ENCODE measurements at regions not wholly inside any gene's neighbourhood (a gene's known extent, or its start where the extent isn't known, plus 50 kb on each side); places are given as distances from the start of the nearest gene placed in this dataset.
A peak's percentile ranks its signal among the peaks of the same experiment; 100 is the strongest.

- H3K9me3 Mint-ChIP-seq = no peaks in the 10 kb centered on the region
- H3K36me3 Mint-ChIP-seq (ENCODE audit: low read depth) = no peaks in the 10 kb centered on the region
- H3K4me1 Mint-ChIP-seq = no peaks in the 10 kb centered on the region
- ChIA-PET POLR2A (no interaction called here), CTCF (no interaction called here)
- no peak overlapping the region for H3K4me3 Mint-ChIP-seq
- no peak overlapping the region for H3K27ac Mint-ChIP-seq
- DNase-seq = no peak
- H3K27me3 Mint-ChIP-seq = no peaks in the 10 kb centered on the region
These were observed 138.7 kb downstream of the ETS2 start for GRCh38 chr21:38944402-38944801.

DNA sequence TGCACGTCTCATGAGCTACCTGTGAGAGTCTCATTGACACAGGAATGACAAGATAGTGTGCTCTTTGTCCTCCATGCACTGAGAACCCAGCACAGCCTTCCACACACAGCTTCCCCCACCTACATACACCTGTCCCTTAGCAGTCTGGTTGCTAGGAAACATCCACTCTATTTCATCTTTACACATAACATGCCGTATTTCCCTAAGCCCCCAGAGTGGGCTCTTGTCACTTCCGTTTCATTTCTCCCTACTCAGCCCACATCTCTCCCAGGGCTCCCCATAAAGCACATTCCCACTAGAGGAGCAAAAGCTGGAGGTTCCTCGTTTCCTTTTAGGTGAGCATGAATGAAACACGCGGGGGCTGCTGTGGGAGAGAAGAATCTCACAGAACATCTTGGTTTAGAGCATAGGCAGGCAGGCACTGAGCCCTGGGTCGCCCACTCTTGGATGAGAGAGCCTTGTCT lies 137.1 kb downstream of the ETS2 start:
- DNase-seq = no peak
- H3K27ac Mint-ChIP-seq = no peak overlapping the region
- H3K9me3 Mint-ChIP-seq = no peaks in the 10 kb centered on the region
- H3K27me3 Mint-ChIP-seq = no peaks in the 10 kb centered on the region
- ChIA-PET CTCF (no interaction called here), POLR2A (no interaction called here)
- no peaks in the 10 kb centered on the region for H3K36me3 Mint-ChIP-seq (ENCODE audit: low read depth)
- H3K4me3 Mint-ChIP-seq = no peak overlapping the region
- H3K4me1 Mint-ChIP-seq = peaks cover 10% of the 10 kb centered on the region

DNA sequence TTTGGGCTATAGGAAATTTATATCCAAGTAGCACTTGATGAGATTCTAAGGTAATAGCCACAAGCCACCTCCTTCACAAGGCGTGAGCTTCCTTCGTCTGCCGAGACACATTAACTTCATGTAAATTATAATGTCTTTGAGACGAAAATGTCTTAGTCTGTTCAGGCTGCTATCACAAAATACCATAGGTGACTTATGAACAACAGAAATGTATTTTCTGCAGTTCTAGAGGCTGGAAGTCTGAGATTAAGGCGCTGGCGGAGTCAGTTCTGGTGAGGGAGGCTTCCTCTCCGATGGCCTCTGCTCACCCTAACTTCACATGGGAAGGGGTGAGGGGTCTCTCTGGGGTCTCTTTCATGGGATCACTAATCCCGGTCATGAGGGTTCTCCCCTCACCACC lies 133.0 kb downstream of the ETS2 start:
- Mint-ChIP-seq H3K27ac (no peak overlapping the region), H3K36me3 (ENCODE audit: low read depth) (no peaks in the 10 kb centered on the region), H3K4me3 (no peak overlapping the region), H3K27me3 (no peaks in the 10 kb centered on the region), H3K4me1 (peaks cover 16% of the 10 kb centered on the region), H3K9me3 (no peaks in the 10 kb centered on the region)
- POLR2A ChIA-PET = no interaction called here
- CTCF ChIA-PET = no interaction called here
- no peak for DNase-seq

- Mint-ChIP-seq H3K9me3 (no peaks in the 10 kb centered on the region), H3K27ac (no peak overlapping the region), H3K27me3 (no peaks in the 10 kb centered on the region), H3K4me3 (no peak overlapping the region), H3K4me1 (peaks cover 16% of the 10 kb centered on the region), H3K36me3 (ENCODE audit: low read depth) (no peaks in the 10 kb centered on the region)
- peak; percentile 37 for DNase-seq
- POLR2A ChIA-PET = no interaction called here
- CTCF ChIA-PET = no interaction called here
These were observed 132.6 kb downstream of the ETS2 start for GRCh38 chr21:38938343-38938742.

DNA sequence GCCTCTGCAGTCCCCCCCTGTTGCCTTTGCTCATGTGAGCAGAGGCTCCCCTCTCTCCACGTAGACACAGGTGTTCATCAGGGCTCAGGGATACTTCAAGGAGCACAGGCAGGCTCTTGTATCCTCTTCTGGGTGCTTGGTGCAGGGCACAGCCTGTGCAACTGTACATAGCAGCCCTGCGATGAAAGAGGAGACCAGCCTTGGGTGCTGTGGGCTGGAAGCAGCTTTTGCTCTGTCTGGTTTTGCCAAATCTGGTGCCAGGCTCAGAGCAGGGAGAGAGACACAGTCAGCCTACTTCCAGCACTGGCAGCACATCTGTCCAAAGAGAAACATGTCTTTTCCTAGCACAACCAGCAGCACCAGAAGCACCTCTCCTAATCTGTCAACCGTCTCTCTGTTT lies 132.1 kb downstream of the ETS2 start:
- H3K27ac Mint-ChIP-seq = no peak overlapping the region
- POLR2A ChIA-PET = no interaction called here
- H3K27me3 Mint-ChIP-seq = no peaks in the 10 kb centered on the region
- H3K4me3 Mint-ChIP-seq = no peak overlapping the region
- H3K9me3 Mint-ChIP-seq = no peaks in the 10 kb centered on the region
- DNase-seq = no peak
- H3K36me3 Mint-ChIP-seq (ENCODE audit: low read depth) = no peaks in the 10 kb centered on the region
- CTCF ChIA-PET = no interaction called here
- H3K4me1 Mint-ChIP-seq = peaks cover 16% of the 10 kb centered on the region

DNA sequence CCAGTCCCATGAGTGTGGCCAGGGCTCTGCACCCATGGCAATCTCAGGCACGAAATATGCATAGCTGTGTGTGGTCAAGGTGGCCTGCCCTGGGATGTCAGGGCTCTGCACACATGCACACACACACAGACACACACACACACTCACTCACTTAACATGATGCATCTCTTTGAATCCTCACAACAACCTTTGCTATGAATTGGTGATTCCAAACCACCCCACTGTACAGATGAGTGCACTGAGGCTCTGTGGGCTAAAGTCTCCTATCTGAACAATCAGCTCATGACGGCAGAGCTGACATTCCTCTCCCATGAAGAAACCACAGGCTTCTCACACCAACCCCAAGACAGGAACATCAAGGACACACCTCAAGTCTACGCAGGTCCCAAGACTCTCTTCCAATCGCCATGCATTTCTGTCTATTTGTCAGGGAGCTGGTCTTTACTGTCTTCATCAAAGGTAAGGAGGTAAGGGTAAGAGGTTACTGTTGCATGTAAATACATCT lies 131.6 kb downstream of the ETS2 start:
- CTCF ChIA-PET = no interaction called here
- Mint-ChIP-seq H3K27ac (no peak overlapping the region), H3K27me3 (no peaks in the 10 kb centered on the region), H3K4me1 (peaks cover 16% of the 10 kb centered on the region), H3K36me3 (ENCODE audit: low read depth) (no peaks in the 10 kb centered on the region), H3K4me3 (no peak overlapping the region), H3K9me3 (no peaks in the 10 kb centered on the region)
- DNase-seq = no peak
- POLR2A ChIA-PET = no interaction called here

GRCh38 chr21:38936240-38936639 lies 130.5 kb downstream of the ETS2 start:
- H3K9me3 Mint-ChIP-seq = no peaks in the 10 kb centered on the region
- H3K27ac Mint-ChIP-seq = no peak overlapping the region
- ChIA-PET POLR2A (no interaction called here), CTCF (no interaction called here)
- peaks cover 16% of the 10 kb centered on the region for H3K4me1 Mint-ChIP-seq
- H3K36me3 Mint-ChIP-seq (ENCODE audit: low read depth) = no peaks in the 10 kb centered on the region
- H3K27me3 Mint-ChIP-seq = no peaks in the 10 kb centered on the region
- no peak overlapping the region for H3K4me3 Mint-ChIP-seq
- no peak for DNase-seq

DNA sequence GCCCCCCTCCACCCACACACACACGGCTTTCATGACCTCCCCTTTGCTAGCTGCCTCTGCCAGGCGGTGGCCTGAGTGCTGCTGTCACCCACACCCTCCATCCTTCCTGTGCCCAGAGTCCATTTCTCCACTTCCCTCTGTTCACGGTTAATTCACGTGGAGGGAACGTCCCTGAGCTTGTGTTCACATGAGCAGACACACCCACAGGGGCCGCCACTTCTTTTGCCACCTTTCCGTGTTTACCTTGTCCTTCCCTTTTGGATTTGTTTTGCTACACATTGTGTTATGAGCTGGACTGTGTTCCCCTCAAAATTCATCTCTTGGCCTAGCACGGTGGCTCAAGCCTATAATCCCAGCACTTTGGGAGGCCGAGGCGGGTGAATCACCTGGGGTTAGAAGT lies 128.0 kb downstream of the ETS2 start:
- peaks cover 3% of the 10 kb centered on the region for H3K9me3 Mint-ChIP-seq
- H3K36me3 Mint-ChIP-seq (ENCODE audit: low read depth) = no peaks in the 10 kb centered on the region
- H3K4me3 Mint-ChIP-seq = no peak overlapping the region
- ChIA-PET POLR2A (no interaction called here), CTCF (no interaction called here)
- no peaks in the 10 kb centered on the region for H3K27me3 Mint-ChIP-seq
- no peak for DNase-seq
- peaks cover 15% of the 10 kb centered on the region for H3K4me1 Mint-ChIP-seq
- no peak overlapping the region for H3K27ac Mint-ChIP-seq

GRCh38 chr21:38931291-38931690 lies 125.6 kb downstream of the ETS2 start:
- Mint-ChIP-seq H3K27ac (no peak overlapping the region), H3K27me3 (peaks cover 1% of the 10 kb centered on the region), H3K36me3 (ENCODE audit: low read depth) (no peaks in the 10 kb centered on the region), H3K4me3 (no peak overlapping the region), H3K4me1 (no peaks in the 10 kb centered on the region), H3K9me3 (peaks cover 7% of the 10 kb centered on the region)
- POLR2A ChIA-PET = no interaction called here
- DNase-seq = no peak
- CTCF ChIA-PET = no interaction called here

DNA sequence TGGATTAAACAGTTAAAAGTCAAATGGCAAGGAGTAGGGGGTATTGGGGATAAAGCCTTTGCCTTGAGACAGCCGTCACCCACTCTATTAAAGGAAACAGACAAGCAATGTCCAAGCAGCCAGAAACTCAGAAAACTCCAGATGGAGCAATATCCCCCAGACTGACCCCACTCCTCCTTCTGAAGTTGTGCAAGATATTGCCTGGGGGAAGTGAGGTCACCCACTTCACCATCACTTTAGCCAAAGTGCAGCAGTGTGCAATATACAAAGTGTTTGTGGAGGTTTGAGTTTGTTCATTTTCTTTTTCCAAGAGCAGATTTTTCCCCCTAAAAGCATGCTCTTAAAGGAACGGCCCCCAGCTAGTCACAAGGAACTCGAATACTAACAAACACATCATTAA lies 125.1 kb downstream of the ETS2 start:
- ChIA-PET POLR2A (no interaction called here), CTCF (no interaction called here)
- peaks cover 7% of the 10 kb centered on the region for H3K9me3 Mint-ChIP-seq
- H3K36me3 Mint-ChIP-seq (ENCODE audit: low read depth) = no peaks in the 10 kb centered on the region
- DNase-seq = no peak
- H3K4me3 Mint-ChIP-seq = no peak overlapping the region
- H3K4me1 Mint-ChIP-seq = peaks cover 1% of the 10 kb centered on the region
- H3K27ac Mint-ChIP-seq = no peak overlapping the region
- peaks cover 3% of the 10 kb centered on the region for H3K27me3 Mint-ChIP-seq

DNA sequence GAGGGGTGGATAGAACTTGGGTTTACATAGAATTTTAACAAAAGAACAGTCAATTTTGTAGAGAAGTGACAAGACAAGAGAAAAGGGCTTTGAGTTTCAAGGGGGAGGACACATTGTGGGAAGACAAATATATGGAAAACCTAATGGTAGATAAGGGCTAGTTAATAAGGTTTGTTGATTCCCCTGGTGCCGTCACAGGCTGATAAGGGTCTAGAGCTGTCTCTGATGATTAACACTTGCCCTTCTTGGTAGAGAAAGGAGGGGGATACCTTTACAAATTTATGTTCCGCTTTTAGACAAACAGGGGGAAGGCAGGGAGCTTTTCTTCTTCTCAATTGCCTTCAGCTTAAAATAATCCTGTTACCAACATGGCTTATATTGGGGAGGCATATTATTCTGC lies 124.3 kb downstream of the ETS2 start:
- DNase-seq = no peak
- peaks cover 7% of the 10 kb centered on the region for H3K9me3 Mint-ChIP-seq
- H3K4me3 Mint-ChIP-seq = no peak overlapping the region
- H3K27me3 Mint-ChIP-seq = peaks cover 3% of the 10 kb centered on the region
- peaks cover 2% of the 10 kb centered on the region for H3K4me1 Mint-ChIP-seq
- no peak overlapping the region for H3K27ac Mint-ChIP-seq
- no peaks in the 10 kb centered on the region for H3K36me3 Mint-ChIP-seq (ENCODE audit: low read depth)
- ChIA-PET POLR2A (no interaction called here), CTCF (no interaction called here)

DNA sequence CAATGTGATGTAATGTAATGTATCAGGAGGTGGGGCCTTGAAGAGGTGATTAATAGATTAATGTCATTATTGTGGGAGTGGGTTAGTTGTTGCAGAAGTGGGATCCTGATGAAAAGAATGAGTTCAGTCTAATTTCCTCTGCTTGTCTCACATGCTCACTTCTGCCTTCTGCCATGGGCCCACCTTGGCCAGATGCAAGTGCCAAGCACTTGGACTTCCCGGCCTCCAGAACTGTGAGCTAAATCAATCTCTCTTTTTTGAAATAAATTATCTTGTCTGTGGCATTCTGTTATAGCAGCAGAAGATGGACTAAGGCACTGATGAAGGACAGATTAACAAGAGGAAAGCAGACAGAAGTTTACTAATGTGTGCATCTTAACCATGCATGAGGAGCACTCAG lies 123.9 kb downstream of the ETS2 start:
- DNase-seq = no peak
- Mint-ChIP-seq H3K36me3 (ENCODE audit: low read depth) (no peaks in the 10 kb centered on the region), H3K4me1 (peaks cover 2% of the 10 kb centered on the region), H3K4me3 (no peak overlapping the region), H3K9me3 (peaks cover 7% of the 10 kb centered on the region), H3K27ac (no peak overlapping the region), H3K27me3 (peaks cover 3% of the 10 kb centered on the region)
- POLR2A ChIA-PET = no interaction called here
- CTCF ChIA-PET = no interaction called here

- ChIA-PET CTCF (no interaction called here), POLR2A (no interaction called here)
- DNase-seq = no peak
These were observed 123.4 kb downstream of the ETS2 start for GRCh38 chr21:38929142-38929541.

GRCh38 chr21:38927776-38928175 lies 122.0 kb downstream of the ETS2 start:
- Mint-ChIP-seq H3K4me3 (no peak overlapping the region), H3K4me1 (peaks cover 2% of the 10 kb centered on the region), H3K27me3 (peaks cover 3% of the 10 kb centered on the region), H3K36me3 (ENCODE audit: low read depth) (no peaks in the 10 kb centered on the region), H3K9me3 (peaks cover 7% of the 10 kb centered on the region), H3K27ac (no peak overlapping the region)
- no peak for DNase-seq
- CTCF ChIA-PET = interaction anchor here (0.5 kb wide), 1 partner anchor 384 kb away, joined by 3 read pairs; no protein-coding TSS in a partner anchor
- POLR2A ChIA-PET = no interaction called here

More at GRCh38 chr21:38929142-38929541, 123.4 kb downstream of the ETS2 start:
- Mint-ChIP-seq H3K4me3 (no peak overlapping the region), H3K9me3 (peaks cover 7% of the 10 kb centered on the region), H3K36me3 (ENCODE audit: low read depth) (no peaks in the 10 kb centered on the region), H3K4me1 (peaks cover 2% of the 10 kb centered on the region), H3K27me3 (peaks cover 3% of the 10 kb centered on the region), H3K27ac (no peak overlapping the region)

DNA sequence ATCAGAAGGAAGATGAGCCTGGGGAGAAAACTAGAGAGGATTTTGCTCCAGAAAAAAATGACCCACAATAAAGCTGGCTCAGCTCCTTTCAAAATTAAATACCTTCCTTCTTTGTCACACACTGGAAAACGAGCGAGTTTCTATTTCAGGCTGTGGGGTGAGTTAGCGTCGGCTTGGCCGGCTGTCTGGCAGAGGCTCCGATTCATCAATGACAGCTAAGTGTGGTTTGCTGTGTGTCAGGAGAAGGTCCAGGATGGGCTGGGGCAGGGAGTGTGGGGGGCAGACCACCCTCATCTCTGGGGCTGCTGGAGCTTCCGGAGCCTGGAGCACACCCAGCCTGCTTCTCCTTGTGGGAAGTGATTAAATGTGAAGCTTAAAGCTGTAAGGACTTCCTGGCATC lies 120.2 kb downstream of the ETS2 start:
- H3K4me1 Mint-ChIP-seq = peaks cover 2% of the 10 kb centered on the region
- ChIA-PET CTCF (no interaction called here), POLR2A (no interaction called here)
- H3K27me3 Mint-ChIP-seq = peaks cover 8% of the 10 kb centered on the region
- H3K27ac Mint-ChIP-seq = no peak overlapping the region
- H3K4me3 Mint-ChIP-seq = no peak overlapping the region
- H3K36me3 Mint-ChIP-seq (ENCODE audit: low read depth) = no peaks in the 10 kb centered on the region
- peaks cover 7% of the 10 kb centered on the region for H3K9me3 Mint-ChIP-seq
- DNase-seq = no peak
